ENCODE measurements at regions not wholly inside any gene's neighbourhood (a gene's known extent, or its start where the extent isn't known, plus 50 kb on each side); places are given as distances from the start of the nearest gene placed in this dataset.

- ATAC-seq = no peak
Observed at GRCh38 chr11:56849852-56850251, 101.4 kb upstream of the OR9G4 start.

More at GRCh38 chr11:56849852-56850251, 101.4 kb upstream of the OR9G4 start:
- no peaks in the 10 kb centered on the region for H3F3A ChIP-seq (replicated peaks; ENCODE audit: low read depth)
- H3K36me3 ChIP-seq (ENCODE audit: insufficient read depth) = no peaks in the 10 kb centered on the region
- H4K20me1 ChIP-seq (replicated peaks; ENCODE audit: insufficient read depth) = no peaks in the 10 kb centered on the region
- DNase-seq (ENCODE audit: low spot score) = no peak
- Mint-ChIP-seq H3K9me3 (peaks cover 40% of the 10 kb centered on the region), H3K36me3 (ENCODE audit: low read depth) (peaks cover 7% of the 10 kb centered on the region; the same call in 2 of the 3 replicates), H3K27me3 (ENCODE audit: insufficient read depth, low read depth, poor library complexity) (no peaks in the 10 kb centered on the region), H3K27ac (no peak overlapping the region), H3K4me3 (no peak overlapping the region), H3K4me1 (no peaks in the 10 kb centered on the region)
- TF ChIP-seq ZNF462 (CRISPR knock-in tag; IDR thresholded peaks at IDR 0.05) (no peak), EZH2 (IDR thresholded peaks at IDR 0.05; ENCODE audit: low read depth, unreplicated experiment) (no peak), EZH2phosphoT487 (IDR thresholded peaks at IDR 0.05; ENCODE audit: unreplicated experiment) (no peak), ZNF114 (CRISPR knock-in tag; IDR thresholded peaks at IDR 0.05) (no peak), ZNF331 (CRISPR knock-in tag; IDR thresholded peaks at IDR 0.05; ENCODE audit: low read depth) (no peak), CREB1 (CRISPR knock-in tag; IDR thresholded peaks at IDR 0.05; ENCODE audit: low read depth) (no peak), NANOG (IDR thresholded peaks at IDR 0.05; ENCODE audit: borderline replicate concordance) (no peak), STAT1 (IDR thresholded peaks at IDR 0.05; ENCODE audit: unreplicated experiment) (no peak), POLR2AphosphoS5 (IDR thresholded peaks at IDR 0.05; ENCODE audit: low read depth) (no peak), JUNB (IDR thresholded peaks at IDR 0.05; ENCODE audit: unreplicated experiment) (no peak)
- TF ChIP-seq, protein P1, sequence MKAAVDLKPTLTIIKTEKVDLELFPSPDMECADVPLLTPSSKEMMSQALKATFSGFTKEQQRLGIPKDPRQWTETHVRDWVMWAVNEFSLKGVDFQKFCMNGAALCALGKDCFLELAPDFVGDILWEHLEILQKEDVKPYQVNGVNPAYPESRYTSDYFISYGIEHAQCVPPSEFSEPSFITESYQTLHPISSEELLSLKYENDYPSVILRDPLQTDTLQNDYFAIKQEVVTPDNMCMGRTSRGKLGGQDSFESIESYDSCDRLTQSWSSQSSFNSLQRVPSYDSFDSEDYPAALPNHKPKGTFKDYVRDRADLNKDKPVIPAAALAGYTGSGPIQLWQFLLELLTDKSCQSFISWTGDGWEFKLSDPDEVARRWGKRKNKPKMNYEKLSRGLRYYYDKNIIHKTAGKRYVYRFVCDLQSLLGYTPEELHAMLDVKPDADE (IDR thresholded peaks at IDR 0.05) = no peak
- TF ChIP-seq, protein P2, sequence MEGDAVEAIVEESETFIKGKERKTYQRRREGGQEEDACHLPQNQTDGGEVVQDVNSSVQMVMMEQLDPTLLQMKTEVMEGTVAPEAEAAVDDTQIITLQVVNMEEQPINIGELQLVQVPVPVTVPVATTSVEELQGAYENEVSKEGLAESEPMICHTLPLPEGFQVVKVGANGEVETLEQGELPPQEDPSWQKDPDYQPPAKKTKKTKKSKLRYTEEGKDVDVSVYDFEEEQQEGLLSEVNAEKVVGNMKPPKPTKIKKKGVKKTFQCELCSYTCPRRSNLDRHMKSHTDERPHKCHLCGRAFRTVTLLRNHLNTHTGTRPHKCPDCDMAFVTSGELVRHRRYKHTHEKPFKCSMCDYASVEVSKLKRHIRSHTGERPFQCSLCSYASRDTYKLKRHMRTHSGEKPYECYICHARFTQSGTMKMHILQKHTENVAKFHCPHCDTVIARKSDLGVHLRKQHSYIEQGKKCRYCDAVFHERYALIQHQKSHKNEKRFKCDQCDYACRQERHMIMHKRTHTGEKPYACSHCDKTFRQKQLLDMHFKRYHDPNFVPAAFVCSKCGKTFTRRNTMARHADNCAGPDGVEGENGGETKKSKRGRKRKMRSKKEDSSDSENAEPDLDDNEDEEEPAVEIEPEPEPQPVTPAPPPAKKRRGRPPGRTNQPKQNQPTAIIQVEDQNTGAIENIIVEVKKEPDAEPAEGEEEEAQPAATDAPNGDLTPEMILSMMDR (conservative IDR thresholded peaks at IDR 0.05; ENCODE audit: low read depth in 2 of 2) = no peak
- TF ChIP-seq, protein P3, sequence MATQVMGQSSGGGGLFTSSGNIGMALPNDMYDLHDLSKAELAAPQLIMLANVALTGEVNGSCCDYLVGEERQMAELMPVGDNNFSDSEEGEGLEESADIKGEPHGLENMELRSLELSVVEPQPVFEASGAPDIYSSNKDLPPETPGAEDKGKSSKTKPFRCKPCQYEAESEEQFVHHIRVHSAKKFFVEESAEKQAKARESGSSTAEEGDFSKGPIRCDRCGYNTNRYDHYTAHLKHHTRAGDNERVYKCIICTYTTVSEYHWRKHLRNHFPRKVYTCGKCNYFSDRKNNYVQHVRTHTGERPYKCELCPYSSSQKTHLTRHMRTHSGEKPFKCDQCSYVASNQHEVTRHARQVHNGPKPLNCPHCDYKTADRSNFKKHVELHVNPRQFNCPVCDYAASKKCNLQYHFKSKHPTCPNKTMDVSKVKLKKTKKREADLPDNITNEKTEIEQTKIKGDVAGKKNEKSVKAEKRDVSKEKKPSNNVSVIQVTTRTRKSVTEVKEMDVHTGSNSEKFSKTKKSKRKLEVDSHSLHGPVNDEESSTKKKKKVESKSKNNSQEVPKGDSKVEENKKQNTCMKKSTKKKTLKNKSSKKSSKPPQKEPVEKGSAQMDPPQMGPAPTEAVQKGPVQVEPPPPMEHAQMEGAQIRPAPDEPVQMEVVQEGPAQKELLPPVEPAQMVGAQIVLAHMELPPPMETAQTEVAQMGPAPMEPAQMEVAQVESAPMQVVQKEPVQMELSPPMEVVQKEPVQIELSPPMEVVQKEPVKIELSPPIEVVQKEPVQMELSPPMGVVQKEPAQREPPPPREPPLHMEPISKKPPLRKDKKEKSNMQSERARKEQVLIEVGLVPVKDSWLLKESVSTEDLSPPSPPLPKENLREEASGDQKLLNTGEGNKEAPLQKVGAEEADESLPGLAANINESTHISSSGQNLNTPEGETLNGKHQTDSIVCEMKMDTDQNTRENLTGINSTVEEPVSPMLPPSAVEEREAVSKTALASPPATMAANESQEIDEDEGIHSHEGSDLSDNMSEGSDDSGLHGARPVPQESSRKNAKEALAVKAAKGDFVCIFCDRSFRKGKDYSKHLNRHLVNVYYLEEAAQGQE (IDR thresholded peaks at IDR 0.05; ENCODE audit: unreplicated experiment) = no peak
- no peaks in the 10 kb centered on the region for H3K27me3 ChIP-seq (ENCODE audit: insufficient read depth)
- no peak overlapping the region for H2AFZ ChIP-seq
- H3K27ac ChIP-seq (ENCODE audit: low read depth) = no peak overlapping the region
- no peak overlapping the region for H3K4me2 ChIP-seq
- no peaks in the 10 kb centered on the region for H3K4me1 ChIP-seq (ENCODE audit: insufficient read depth)
- no peaks in the 10 kb centered on the region for H3K79me2 ChIP-seq (replicated peaks; ENCODE audit: insufficient read depth)
- no peaks in the 10 kb centered on the region; the same call in 1 of the 2 replicates for H3K9me2 ChIP-seq (ENCODE audit: insufficient read depth)
- no peak overlapping the region for H3K4me3 ChIP-seq

Measured in GM23338 (cell line).